H1 (cell line): ENCODE measurements at regions not wholly inside any gene's neighbourhood (a gene's known extent, or its start where the extent isn't known, plus 50 kb on each side); places are given as distances from the start of the nearest gene placed in this dataset.

Source experiments
- EGR1 ChIP-seq: IDR thresholded peaks from 2 replicates; pipeline ENCODE4 v1.6.1; 2011; ENCODE audit warnings: low read depth, low read length, borderline replicate concordance
- RBBP5 ChIP-seq: IDR thresholded peaks from 2 replicates; pipeline ENCODE4 v1.7.1; 2012; ENCODE audit warnings: low read depth, mild to moderate bottlenecking, inconsistent platforms, low read length, moderate library complexity, borderline replicate concordance
- TEAD4 ChIP-seq: IDR thresholded peaks from 2 replicates; pipeline ENCODE4 v1.6.1; 2012; ENCODE audit warnings: low read depth, low read length, inconsistent platforms, mixed read lengths
- ZNF274 ChIP-seq: IDR thresholded peaks from 2 replicates; pipeline ENCODE4 v1.7.0; 2012; ENCODE audit warnings: low read length, borderline replicate concordance; ENCODE audit errors: extremely low read depth
- TF ChIP-seq, protein P1 (sequence below): fragments of 300-600 bp; sonication (generic); IDR thresholded peaks from 2 replicates; pipeline ENCODE4 v1.7.1; 2012; ENCODE audit warnings: low read length, moderate library complexity, mild to moderate bottlenecking, inconsistent platforms; ENCODE audit not compliant: insufficient replicate concordance

DNA sequence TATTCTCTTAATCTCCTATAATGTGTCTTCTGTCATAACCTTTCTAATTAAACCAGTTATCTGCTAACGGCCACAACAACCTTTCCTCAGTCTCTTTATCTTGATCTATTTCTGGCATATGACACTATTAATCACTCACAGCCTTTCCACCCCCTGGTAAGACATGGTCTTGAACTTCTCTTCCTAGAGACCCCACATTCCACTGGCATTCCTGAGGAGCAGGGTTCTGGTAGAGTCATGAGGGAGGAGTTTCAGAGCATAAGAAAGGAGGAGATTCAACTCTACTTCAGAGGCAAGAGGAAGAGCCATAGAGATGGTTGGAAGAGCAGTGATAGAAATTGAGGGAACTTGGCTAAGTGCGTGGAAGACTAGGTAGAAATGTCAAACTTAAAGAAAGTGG, 325.6 kb downstream of the BLID start (continued):
- TF ChIP-seq, protein P1, sequence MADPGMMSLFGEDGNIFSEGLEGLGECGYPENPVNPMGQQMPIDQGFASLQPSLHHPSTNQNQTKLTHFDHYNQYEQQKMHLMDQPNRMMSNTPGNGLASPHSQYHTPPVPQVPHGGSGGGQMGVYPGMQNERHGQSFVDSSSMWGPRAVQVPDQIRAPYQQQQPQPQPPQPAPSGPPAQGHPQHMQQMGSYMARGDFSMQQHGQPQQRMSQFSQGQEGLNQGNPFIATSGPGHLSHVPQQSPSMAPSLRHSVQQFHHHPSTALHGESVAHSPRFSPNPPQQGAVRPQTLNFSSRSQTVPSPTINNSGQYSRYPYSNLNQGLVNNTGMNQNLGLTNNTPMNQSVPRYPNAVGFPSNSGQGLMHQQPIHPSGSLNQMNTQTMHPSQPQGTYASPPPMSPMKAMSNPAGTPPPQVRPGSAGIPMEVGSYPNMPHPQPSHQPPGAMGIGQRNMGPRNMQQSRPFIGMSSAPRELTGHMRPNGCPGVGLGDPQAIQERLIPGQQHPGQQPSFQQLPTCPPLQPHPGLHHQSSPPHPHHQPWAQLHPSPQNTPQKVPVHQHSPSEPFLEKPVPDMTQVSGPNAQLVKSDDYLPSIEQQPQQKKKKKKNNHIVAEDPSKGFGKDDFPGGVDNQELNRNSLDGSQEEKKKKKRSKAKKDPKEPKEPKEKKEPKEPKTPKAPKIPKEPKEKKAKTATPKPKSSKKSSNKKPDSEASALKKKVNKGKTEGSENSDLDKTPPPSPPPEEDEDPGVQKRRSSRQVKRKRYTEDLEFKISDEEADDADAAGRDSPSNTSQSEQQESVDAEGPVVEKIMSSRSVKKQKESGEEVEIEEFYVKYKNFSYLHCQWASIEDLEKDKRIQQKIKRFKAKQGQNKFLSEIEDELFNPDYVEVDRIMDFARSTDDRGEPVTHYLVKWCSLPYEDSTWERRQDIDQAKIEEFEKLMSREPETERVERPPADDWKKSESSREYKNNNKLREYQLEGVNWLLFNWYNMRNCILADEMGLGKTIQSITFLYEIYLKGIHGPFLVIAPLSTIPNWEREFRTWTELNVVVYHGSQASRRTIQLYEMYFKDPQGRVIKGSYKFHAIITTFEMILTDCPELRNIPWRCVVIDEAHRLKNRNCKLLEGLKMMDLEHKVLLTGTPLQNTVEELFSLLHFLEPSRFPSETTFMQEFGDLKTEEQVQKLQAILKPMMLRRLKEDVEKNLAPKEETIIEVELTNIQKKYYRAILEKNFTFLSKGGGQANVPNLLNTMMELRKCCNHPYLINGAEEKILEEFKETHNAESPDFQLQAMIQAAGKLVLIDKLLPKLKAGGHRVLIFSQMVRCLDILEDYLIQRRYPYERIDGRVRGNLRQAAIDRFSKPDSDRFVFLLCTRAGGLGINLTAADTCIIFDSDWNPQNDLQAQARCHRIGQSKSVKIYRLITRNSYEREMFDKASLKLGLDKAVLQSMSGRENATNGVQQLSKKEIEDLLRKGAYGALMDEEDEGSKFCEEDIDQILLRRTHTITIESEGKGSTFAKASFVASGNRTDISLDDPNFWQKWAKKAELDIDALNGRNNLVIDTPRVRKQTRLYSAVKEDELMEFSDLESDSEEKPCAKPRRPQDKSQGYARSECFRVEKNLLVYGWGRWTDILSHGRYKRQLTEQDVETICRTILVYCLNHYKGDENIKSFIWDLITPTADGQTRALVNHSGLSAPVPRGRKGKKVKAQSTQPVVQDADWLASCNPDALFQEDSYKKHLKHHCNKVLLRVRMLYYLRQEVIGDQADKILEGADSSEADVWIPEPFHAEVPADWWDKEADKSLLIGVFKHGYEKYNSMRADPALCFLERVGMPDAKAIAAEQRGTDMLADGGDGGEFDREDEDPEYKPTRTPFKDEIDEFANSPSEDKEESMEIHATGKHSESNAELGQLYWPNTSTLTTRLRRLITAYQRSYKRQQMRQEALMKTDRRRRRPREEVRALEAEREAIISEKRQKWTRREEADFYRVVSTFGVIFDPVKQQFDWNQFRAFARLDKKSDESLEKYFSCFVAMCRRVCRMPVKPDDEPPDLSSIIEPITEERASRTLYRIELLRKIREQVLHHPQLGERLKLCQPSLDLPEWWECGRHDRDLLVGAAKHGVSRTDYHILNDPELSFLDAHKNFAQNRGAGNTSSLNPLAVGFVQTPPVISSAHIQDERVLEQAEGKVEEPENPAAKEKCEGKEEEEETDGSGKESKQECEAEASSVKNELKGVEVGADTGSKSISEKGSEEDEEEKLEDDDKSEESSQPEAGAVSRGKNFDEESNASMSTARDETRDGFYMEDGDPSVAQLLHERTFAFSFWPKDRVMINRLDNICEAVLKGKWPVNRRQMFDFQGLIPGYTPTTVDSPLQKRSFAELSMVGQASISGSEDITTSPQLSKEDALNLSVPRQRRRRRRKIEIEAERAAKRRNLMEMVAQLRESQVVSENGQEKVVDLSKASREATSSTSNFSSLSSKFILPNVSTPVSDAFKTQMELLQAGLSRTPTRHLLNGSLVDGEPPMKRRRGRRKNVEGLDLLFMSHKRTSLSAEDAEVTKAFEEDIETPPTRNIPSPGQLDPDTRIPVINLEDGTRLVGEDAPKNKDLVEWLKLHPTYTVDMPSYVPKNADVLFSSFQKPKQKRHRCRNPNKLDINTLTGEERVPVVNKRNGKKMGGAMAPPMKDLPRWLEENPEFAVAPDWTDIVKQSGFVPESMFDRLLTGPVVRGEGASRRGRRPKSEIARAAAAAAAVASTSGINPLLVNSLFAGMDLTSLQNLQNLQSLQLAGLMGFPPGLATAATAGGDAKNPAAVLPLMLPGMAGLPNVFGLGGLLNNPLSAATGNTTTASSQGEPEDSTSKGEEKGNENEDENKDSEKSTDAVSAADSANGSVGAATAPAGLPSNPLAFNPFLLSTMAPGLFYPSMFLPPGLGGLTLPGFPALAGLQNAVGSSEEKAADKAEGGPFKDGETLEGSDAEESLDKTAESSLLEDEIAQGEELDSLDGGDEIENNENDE = no peak
- no peak for TF ChIP-seq RBBP5
- TF ChIP-seq TEAD4 = peak; percentile 72
- TF ChIP-seq EGR1 = no peak
- no peak for TF ChIP-seq ZNF274
